HG03064 (cell line): ENCODE measurements at regions not wholly inside any gene's neighbourhood (a gene's known extent, or its start where the extent isn't known, plus 50 kb on each side); places are given as distances from the start of the nearest gene placed in this dataset.

Experiments
- ATAC-seq: cut with Tn5 transposase; IDR thresholded peaks from one replicate; pipeline ENCODE4 v1.9.1; 2021; ENCODE audit warnings: low read depth; ENCODE audit not compliant: unreplicated experiment

DNA sequence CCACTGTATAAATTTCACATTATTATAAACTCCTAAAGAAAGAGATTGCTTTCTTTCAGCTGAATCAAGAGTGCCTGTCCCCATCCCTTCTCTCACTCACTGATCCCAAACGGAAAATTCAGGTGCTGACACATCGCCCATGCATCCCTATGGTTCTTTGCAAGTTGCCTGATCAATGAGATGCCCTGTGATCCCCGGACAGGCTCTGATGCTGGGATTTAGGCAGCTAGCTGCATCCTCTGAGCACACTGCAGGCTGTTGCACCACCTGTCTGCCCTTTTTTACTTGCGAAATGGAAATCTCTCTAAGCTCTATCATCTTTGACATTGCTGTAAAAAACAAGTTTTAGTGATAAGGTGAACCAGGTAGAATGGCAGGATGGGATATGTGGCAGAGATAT, 456.5 kb downstream of the GATA3 start:
- ATAC-seq = no peak

DNA sequence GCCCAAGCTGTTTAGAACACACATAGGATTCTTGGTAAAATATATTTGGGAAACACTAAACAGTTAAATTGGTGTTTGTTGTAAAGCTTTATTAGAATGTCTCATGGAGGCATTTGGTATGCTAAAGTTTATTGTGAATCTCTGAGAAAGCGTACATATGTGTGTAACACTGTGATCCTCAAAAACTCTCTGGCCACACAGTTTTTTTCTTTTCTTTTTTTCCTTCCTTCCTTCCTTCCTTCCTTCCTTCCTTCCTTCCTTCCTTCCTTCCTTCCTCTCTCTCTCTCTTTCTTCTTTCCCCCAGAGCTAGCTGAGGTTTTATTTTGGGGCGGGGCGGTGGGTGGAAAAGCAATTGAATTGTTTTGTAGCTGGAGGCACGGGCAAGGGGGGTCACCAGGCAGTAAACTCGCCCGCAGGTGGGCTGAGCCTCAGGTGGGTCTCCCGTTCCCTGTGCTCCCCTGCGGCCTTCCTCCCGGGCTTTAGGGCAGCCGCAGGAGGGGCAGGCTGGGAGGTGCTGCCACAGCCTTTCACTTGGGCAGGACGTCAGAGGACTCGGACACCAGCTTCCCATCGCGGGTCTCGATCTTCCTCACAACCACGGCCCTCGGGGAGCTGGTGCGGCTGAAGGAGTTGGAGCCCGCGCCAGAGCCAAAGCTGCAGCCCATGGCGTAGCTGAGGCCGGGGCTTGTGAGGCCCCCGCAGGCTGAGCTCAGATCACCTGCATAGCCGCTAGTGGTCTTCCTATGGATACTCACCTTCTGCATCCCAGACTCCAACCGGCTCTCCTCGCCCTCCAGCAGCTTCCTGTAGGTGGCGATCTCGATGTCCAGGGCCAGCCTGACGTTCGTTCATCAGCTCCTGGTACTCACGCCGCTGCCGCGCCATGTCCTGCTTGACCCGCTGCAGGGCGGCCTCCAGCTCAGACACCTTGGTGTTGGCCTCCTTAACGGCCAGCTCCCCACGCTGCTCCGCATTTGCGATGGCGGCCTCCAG, 459.0 kb downstream of the GATA3 start:
- no peak for ATAC-seq

DNA sequence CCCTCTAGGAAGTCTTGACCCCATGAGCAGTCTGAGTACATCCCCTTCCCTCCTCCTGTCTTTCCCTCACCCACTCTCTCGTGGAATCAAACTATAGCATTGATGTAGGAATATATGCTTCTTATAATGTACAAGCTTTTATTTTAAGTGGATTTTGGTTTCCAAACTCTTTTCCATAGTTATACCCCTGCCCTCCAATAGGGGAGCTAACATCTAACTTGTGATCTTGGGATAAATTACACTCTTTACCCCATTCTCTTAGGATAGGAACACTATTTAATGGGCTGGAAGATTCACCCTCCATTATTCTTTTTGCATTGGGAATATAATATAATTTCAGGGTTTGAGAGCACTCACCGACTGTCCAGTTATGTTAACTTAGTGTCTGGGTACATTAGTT, 465.9 kb downstream of the GATA3 start:
- no peak for ATAC-seq

DNA sequence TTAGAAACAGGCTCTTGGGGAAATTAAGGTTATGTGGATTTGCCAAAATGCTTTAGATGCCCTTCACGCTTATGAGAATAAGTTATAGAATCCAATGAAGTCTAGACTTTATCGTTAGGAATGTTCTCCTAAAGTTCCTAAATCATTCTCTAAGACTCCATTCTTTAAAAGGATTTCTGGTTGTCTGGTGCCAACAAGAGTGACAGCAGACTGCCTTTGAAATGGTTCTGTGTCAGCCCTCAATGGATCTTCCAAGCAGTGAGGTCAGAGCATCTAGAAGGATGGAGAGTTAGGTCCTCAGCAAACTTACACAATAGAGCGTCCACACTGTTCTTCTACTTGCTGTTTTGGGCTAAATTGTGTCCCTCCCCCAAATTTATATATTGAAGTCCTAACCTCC, 473.3 kb downstream of the GATA3 start:
- ATAC-seq = no peak

DNA sequence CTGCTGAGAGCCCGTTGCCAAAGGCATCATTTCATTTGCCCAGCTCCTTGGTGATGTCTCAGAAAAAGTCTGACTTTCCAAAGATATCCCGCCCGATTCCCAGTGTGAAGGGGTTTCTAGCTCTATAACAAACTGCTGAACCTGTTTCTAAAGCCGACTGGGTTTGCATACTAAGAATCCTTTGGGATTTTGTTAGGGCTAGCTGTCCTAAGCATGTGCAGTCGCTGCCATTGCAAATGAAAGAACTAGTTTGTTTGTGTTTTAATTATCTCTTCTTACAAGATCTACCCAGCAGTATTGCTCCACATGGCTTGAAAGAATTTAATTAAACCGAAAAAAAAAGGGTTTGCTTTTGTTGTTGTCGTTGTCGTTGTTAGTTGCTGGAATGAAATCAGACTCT, 476.6 kb downstream of the GATA3 start:
- no peak for ATAC-seq

DNA sequence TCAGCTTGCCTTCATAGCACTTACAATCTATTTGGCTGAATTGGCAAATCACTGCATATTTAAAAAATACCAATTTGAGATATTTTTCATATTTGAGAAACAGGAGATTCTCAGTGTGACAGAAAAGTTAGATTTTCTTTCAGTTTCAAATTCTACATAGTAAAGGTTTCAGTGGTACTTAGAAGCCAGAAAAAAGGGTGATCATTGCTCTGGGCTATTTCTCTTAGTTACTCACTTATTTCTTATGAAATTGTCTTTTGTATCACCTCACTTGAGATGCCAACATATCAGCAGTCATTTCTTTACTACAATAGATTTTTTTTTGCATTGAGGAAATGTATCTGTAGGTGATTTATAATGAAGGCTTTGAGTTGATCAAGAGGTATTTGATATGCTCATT, 478.2 kb downstream of the GATA3 start:
- ATAC-seq = no peak

DNA sequence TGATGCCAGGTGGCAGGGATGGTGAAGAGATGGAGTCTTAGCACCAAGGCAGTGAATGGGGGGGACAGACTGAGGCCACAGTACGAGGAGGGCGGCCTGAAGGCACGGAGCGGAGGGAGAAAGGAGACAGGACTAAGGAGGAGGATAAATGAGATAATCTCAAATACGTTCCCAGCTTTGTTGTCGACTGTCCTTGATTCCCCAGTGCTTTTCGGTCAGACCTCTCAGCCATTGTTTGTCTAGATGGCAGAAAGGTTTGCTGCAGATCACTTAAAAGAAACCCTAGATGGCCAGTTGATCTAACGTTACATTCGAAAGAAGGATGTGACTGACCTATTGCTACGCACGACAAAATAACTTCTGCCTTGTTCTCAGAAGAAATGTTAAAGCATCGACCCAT, 479.0 kb downstream of the GATA3 start:
- ATAC-seq = no peak

DNA sequence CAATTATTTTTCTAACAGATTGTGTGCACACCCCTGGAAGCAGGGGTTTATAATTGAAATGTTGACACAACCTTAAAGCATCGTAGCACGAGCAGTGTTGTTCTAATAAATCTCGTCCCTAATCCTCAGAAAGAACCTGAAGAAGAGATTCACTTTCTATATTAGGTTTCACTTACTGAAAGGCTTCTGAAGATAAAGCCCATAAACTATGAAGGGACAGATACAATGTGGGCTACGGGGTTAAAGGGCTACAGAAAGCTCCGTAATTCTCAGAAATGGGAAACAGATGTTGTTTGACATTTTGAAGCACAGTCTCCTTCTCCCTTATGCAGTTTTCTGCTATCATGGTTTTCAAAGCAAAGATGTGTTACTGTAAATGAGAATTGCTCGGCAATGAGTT, 479.6 kb downstream of the GATA3 start:
- ATAC-seq = no peak

DNA sequence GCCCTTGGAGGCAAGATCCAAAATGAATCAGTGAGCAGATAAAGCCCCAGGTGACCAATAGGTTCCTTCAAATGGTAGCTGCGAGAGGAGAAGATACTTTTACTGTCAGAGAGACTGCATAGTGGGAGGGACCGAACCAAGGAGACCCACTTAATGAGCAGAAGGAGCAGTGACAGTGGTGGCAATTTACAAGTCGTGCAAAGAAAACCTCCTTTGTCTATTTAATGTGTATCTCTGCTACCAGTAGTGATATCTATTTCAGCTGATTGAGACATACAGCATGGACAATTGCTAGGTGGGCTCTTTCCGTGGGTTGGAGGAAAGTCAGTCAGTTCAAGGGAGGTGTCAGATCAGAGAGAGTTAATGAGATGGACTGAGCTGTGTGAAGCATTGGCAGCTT, 480.4 kb downstream of the GATA3 start:
- ATAC-seq = no peak

DNA sequence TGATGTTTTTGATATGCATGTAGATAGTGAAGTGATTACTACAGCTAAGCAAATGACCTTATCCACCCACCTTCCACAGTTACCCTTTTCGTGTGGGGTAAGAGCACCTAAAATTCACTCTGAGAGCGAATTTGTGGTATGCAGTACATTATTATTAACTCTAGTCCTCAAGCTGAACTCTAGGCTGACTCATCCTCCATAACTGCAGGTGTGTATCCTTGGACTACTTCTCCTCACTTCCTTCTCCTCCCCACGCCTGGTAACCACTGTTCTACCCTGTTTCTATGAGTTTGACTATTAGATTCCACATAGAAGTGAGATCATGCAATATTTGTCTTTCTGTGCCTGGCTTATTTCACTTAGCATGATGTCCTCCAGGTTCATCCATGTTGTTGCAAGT, 484.6 kb downstream of the GATA3 start:
- ATAC-seq = no peak

DNA sequence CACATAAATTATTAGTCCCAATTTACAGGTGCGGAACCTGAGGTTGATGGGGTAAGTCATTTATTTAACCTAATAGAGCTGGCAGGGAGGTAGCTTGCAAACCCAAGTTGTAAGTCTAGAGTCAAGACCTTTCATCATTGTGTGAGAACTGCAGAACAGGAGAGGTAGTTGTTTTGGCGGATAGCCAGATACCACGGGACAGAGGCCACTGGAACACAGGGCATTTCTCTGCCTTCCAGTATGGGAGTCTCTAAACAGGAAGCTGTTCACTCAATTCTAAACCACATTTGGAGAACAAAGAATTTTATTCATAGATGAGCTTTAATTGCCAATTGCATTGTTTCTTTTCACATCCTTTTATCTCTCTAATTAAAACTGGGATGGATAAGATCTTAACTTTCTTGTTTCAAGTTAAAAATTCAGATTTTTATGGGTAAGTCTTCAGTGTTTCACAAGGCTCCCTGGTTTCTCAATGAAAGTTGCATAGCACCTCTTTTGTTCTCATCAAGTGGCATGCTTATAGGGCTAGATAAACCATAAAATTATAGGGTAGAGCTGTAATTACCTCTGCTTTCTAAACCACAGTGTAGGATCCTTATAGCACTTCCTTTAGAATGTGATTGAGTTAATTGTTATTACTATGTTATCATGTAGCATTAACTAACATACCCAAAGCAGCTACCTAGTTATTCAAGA, 489.0 kb downstream of the GATA3 start:
- ATAC-seq = no peak

DNA sequence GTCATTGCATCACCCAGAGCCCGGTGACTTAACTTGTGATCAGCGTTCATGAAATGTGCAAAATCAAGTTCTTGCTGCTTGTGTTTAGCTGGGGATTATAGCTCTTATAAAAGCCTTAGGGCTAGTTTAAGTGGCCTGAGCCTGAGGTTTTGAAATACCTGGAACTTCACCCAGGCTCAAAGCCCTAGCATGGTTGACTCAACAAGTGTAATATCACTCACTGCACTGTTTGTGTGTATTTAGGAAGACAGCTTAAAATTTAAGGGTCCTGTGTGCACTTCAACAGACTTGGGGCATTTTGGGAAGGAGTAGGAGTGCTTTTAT, 489.5 kb downstream of the GATA3 start:
- no peak for ATAC-seq

DNA sequence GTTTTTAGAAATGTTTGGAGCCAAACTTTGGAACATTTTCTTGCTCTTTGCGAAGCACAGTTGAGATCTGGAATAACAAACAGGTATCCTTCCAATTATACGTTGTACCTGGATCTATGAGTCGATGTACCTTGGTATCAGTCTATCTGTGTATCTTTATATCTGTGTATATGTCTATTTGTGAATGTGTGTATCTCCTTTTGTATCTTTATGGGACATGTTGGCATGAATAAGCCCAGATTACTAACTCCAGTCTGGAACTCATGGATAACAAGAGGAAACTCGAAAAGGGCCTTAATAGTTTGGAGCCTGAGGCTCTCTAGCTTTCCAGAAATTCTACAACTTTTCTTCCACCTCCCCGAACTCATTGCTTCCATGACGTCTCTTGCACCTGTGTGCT, 490.0 kb downstream of the GATA3 start:
- no peak for ATAC-seq

DNA sequence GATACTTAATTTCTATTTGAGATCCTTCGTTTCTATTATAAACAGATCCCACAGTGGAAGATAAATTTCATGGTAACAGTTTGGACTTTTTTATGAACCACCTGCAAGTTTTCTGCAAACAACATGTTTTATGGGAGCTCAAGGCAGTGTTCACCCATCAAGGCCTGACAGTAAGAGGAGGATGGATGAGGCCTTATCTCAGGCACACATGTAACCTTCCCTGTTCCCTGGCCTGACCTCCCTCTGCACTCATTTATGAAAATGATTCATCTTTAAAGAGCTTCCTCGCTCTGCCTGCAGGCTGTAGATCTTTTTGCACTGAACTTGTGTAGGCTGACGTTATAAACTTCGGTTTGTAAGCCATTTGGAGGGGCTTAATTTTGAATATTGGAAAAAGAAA, 500.1 kb downstream of the GATA3 start:
- no peak for ATAC-seq

DNA sequence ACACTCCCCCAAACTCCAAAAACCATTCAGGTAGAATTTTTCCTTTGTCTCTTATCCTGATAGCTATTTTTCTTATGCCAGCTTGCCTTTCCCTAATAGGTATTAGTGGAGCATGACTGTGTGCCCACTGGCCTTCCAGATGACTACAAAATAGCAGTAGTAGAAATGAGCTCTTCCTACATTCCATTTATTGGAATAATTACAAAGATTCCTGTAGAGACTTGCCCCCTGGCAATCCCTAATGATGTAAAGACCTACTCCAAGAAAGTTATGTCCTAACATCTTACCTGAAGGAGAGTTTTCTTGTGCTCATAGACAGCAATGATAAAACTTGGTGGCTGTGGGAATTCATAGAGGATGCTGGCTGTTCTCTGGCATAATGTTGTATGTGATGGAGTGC, 501.8 kb downstream of the GATA3 start:
- ATAC-seq = no peak

DNA sequence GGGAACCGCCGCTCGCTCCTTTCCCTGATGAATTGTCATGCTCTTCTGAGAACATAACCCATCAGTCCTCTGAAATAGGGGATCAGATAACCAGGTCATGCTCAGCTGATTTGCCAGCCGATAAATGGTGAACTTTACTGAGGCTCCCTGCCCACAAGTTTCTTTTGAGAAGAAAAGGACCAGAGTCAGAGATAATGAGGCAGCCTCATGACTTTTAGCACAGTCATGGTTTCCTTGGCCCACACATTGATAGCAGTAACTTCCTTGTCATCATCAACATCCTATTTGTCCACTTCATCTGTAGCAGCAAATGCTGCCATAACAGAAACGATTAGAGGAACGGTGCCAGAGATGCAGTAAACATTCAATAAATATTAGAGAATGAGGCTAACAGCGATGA, 509.0 kb downstream of the GATA3 start:
- ATAC-seq = no peak

DNA sequence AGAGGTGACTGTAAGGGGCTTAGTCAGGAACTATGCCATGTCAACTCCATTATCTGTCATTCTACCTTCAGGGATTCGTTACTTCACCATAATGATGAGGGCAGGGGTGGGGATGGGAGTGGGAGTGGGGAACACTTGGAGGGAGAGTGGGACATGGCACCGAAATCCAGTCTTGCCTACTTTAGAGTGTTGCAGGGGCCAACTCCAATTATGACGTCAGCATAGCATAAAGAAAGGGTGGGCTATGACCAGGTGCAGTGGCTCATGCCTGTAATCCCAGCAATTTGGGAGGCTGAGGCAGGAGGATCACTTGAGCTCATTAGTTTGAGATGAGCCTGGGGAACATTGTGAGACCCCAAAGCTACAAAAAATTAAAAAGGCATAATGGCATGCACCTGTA, 512.2 kb downstream of the GATA3 start:
- no peak for ATAC-seq

DNA sequence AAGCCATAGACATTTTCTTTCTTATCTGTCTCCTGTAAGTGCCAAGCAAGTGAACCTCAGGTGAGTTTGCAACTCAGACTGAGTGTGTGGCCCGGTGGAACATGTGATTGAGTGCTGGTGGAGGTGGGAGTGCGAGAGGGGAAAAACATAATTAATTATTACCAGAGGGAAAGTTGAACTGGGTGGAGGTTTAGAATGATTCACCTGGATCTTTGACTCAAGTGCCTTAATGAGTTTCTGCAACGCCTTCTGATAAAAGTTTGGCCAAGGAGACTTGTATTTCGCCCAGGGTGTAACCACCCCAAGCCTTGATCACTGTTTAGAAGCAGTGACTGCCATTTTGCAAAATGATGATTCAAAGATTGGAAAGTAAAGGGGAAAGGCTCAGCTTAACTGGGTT, 513.9 kb downstream of the GATA3 start:
- no peak for ATAC-seq

DNA sequence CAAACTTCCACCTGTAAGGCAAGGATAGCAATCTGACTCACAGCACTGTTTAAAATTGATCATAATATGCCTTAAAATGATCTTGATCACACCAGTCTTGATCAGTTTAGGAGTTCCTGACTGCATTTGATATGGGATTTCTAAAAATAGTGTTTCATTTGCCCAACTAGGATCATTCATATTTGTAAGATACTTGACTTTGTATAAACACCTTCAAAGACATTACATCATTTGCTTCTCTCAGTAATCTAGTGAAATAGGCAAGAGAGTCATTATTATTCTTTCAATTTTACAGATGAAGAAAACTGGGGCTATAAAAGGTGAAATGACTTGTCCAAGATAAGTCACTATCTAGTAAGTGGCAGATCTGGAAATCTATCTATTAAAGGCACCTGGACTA, 521.1 kb downstream of the GATA3 start:
- no peak for ATAC-seq

DNA sequence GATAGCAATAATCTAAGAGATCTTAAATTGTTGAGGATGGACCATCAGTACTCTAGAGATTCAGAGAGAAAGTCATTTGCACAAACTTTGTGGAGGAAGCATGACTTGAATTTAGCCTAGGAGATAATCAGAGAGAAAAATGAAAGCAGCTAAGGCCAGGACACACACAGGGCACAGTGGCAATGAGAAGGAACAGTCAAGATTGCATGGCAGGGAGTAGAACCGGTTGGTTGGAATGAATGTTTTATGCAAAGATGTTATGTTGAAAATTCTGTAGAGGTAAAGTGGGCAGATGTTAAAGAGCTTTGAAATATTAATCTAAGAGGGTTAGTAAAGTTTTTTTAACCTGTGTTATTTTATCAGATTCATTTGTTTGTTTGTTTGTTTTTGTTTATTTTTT, 521.8 kb downstream of the GATA3 start:
- no peak for ATAC-seq

DNA sequence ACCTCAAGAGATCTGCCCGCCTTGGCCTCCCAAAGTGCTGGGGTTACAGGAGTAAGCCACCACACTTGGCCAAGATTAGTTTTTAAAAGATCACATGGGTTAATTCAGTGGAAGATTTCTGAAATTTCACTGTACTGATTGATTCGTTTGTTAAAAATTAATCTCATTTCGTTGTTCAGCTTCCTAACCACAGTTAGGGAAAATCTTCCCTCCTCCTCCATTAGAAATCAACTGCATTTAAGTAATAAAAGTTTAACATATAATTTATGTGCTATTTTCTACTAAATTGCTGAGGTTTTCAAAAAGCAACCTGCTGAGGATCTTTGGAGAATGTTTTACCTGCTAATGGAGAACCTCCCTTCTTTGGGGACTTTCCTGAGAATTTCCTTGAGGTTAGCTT, 522.4 kb downstream of the GATA3 start:
- ATAC-seq = no peak

DNA sequence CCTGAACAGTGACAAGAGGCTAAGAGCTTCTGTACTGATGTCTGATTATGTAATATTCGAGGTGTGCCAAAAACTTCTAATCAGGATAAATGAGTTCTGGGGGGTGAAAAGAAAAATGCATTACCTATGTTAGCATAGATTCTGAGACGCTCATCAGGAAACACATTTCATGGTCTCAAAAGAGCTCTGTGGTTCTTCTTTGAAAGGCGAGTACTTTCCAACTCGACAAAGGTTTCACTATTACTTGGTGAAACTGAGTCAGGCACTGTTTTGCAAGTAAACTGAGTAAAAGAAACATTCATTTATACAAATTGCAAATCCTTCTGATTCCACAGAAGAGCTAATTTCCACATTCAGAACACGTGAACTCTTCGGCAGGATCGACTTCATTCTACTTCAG, 523.2 kb downstream of the GATA3 start:
- ATAC-seq = no peak
